Liver (tissue), 8 donors: ENCODE measurements at regions not wholly inside any gene's neighbourhood (a gene's known extent, or its start where the extent isn't known, plus 50 kb on each side); places are given as distances from the start of the nearest gene placed in this dataset.
A peak's percentile ranks its signal among the peaks of the same experiment; 100 is the strongest.

Experiments used
- DNase-seq: peaks from one replicate; pipeline ENCODE4 v3.0.0-alpha.2; 2017; ENCODE audit warnings: low spot score
- H3K27ac ChIP-seq, 2 donors: one replicate each; pipeline ENCODE4 v1.7.0; 2013; ENCODE audit warnings: inconsistent platforms in 2 of 2, low read length in 2 of 2, control low read depth in 1 of 2, low read depth in 1 of 2, mild to moderate bottlenecking in 1 of 2
- H3K27me3 ChIP-seq, 4 donors: one replicate each; pipeline versions ENCODE4 v1.6.1 to v1.7.0; 2013; ENCODE audit warnings: low read length in 3 of 4, inconsistent platforms in 1 of 4, mild to moderate bottlenecking in 1 of 4, moderate library complexity in 1 of 4; ENCODE audit not compliant: control insufficient read depth in 4 of 4, insufficient read depth in 4 of 4
- H3K36me3 ChIP-seq, 4 donors: one replicate each; pipeline versions ENCODE4 v1.6.1 to v1.7.0; 2013; ENCODE audit warnings: low read length in 3 of 4, mild to moderate bottlenecking in 3 of 4, low read depth in 1 of 4, moderate library complexity in 1 of 4; ENCODE audit not compliant: control insufficient read depth in 4 of 4, insufficient read depth in 3 of 4
- H3K4me1 ChIP-seq, 4 donors: one replicate each; pipeline versions ENCODE4 v1.6.1 to v1.7.0; 2013; ENCODE audit warnings: low read length in 3 of 4, mild to moderate bottlenecking in 3 of 4, moderate library complexity in 1 of 4; ENCODE audit not compliant: control insufficient read depth in 4 of 4, insufficient read depth in 4 of 4
- H3K4me3 ChIP-seq, 3 donors: one replicate each; pipeline versions ENCODE4 v1.6.1 to v1.7.0; 2013; ENCODE audit warnings: low read length in 3 of 3, control low read depth in 1 of 3, low read depth in 1 of 3, mild to moderate bottlenecking in 1 of 3
- H3K9ac ChIP-seq, 2 donors: one replicate each; pipeline ENCODE4 v1.7.0; 2013; ENCODE audit warnings: low read length in 2 of 2, mild to moderate bottlenecking in 2 of 2, moderate library complexity in 2 of 2, control low read depth in 1 of 2, low read depth in 1 of 2
- H3K9me3 ChIP-seq, 4 donors: one replicate each; pipeline versions ENCODE4 v1.6.1 to v1.7.0; 2013; ENCODE audit warnings: low read length in 3 of 4; ENCODE audit not compliant: control insufficient read depth in 4 of 4
- ATF3 ChIP-seq: IDR thresholded peaks from 2 replicates; pipeline ENCODE4 v1.6.1; 2016; ENCODE audit warnings: antibody characterized with exemption
- CTCF ChIP-seq: fragments of 150-350 bp; IDR thresholded peaks from 2 replicates; pipeline ENCODE4 v1.5.1; 2017; ENCODE audit warnings: improper control_type of control experiment, low read depth, low read length; ENCODE audit not compliant: missing input control
- EGR1 ChIP-seq, 2 donors: IDR thresholded peaks; 2 replicates each; pipeline ENCODE4 v1.6.1; 2016 to 2018; ENCODE audit warnings: antibody characterized with exemption in 2 of 2, low read depth in 2 of 2
- FOXA1 ChIP-seq: IDR thresholded peaks from 2 replicates; pipeline ENCODE4 v1.6.1; 2016; ENCODE audit warnings: antibody characterized with exemption
- FOXA2 ChIP-seq: IDR thresholded peaks from 2 replicates; pipeline ENCODE4 v1.6.1; 2016; ENCODE audit warnings: antibody characterized with exemption
- GABPA ChIP-seq, 2 donors: IDR thresholded peaks in 1 of 2; conservative IDR thresholded peaks in 1 of 2; 2 replicates each; pipeline ENCODE4 v1.6.1; 2016; ENCODE audit warnings: antibody characterized with exemption in 2 of 2, mild to moderate bottlenecking in 1 of 2, moderate library complexity in 1 of 2
- HNF4A ChIP-seq, 2 donors: conservative IDR thresholded peaks; 2 replicates each; pipeline ENCODE4 v1.6.1; 2016; ENCODE audit warnings: antibody characterized with exemption in 2 of 2, mild to moderate bottlenecking in 2 of 2
- HNF4G ChIP-seq: IDR thresholded peaks from 2 replicates; pipeline ENCODE4 v1.6.1; 2016; ENCODE audit warnings: antibody characterized with exemption
- MAX ChIP-seq: IDR thresholded peaks from 2 replicates; pipeline ENCODE4 v1.6.1; 2016; ENCODE audit warnings: antibody characterized with exemption
- NR2F2 ChIP-seq: IDR thresholded peaks from 2 replicates; pipeline ENCODE4 v1.6.1; 2016; ENCODE audit warnings: antibody characterized with exemption
- RAD21 ChIP-seq, 2 donors: IDR thresholded peaks; 2 replicates each; pipeline ENCODE4 v1.6.1; 2016; ENCODE audit warnings: antibody characterized with exemption in 2 of 2, mild to moderate bottlenecking in 2 of 2
- REST ChIP-seq: IDR thresholded peaks from 2 replicates; pipeline ENCODE4 v1.6.1; 2016; ENCODE audit warnings: antibody characterized with exemption, mild to moderate bottlenecking
- RXRA ChIP-seq, 2 donors: IDR thresholded peaks; 2 replicates each; pipeline ENCODE4 v1.6.1; 2017 to 2018; ENCODE audit warnings: antibody characterized with exemption in 2 of 2, mild to moderate bottlenecking in 1 of 2
- SP1 ChIP-seq: IDR thresholded peaks from 2 replicates; pipeline ENCODE4 v1.6.1; 2018; ENCODE audit warnings: antibody characterized with exemption, mild to moderate bottlenecking
- TAF1 ChIP-seq: conservative IDR thresholded peaks from 2 replicates; pipeline ENCODE4 v1.6.1; 2016; ENCODE audit warnings: antibody characterized with exemption, mild to moderate bottlenecking
- YY1 ChIP-seq: IDR thresholded peaks from 2 replicates; pipeline ENCODE4 v1.6.1; 2016; ENCODE audit warnings: antibody characterized with exemption, mild to moderate bottlenecking
- ZBTB33 ChIP-seq: IDR thresholded peaks from 2 replicates; pipeline ENCODE4 v1.6.1; 2016; ENCODE audit warnings: antibody characterized with exemption
- WGBS: extraction: QIAGEN DNeasy Blood & Tissue Kit; methylation state at CpG from one replicate; pipeline ENCODE4 v1.1.7; 2013; 5-methylcytosine and 5-hydroxymethylcytosine counted together
- donor health status: healthy.
- donor health status: healthy.
- donor health status: healthy.
- donor health status: healthy.
- donor health status: healthy.

GRCh38 chr11:10930224-10930971 lies 72.5 kb upstream of the ZBED5 start:
- peak overlapping the region; percentile 54 to 70 for H3K27ac ChIP-seq
- H3K4me1 ChIP-seq, result peaks cover 0 to 28% (median 20%) of the 10 kb centered on the region in 4 donors
- H3K9ac ChIP-seq, result peak overlapping the region in 1 of 2 donors; percentile 13
- H3K36me3 ChIP-seq, result no peaks in the 10 kb centered on the region
- TF ChIP-seq YY1 (no peak), MAX (no peak), GABPA (IDR thresholded peaks at IDR 0.05 in 1 of 2, conservative IDR thresholded peaks at IDR 0.05 in 1 of 2) (no peak), ATF3 (no peak), NR2F2 (no peak), FOXA1 (no peak), FOXA2 (no peak), ZBTB33 (no peak), CTCF (no peak), SP1 (no peak), RXRA (IDR thresholded peaks at IDR 0.05) (no peak), HNF4G (no peak), REST (no peak), TAF1 (no peak), RAD21 (IDR thresholded peaks at IDR 0.05) (no peak), HNF4A (conservative IDR thresholded peaks at IDR 0.05) (no peak), EGR1 (IDR thresholded peaks at IDR 0.05; ENCODE audit: low read depth in 2 of 2) (no peak)
- H3K27me3 ChIP-seq, result peaks cover 0 to 4% (median 1%) of the 10 kb centered on the region in 4 donors
- DNase-seq, result no peak
- 8% methylated on average over 35 of the region's 35 CpGs for WGBS
- H3K4me3 ChIP-seq, result peak overlapping the region in 2 of 3 donors; percentile 47 to 71
- no peaks in the 10 kb centered on the region for H3K9me3 ChIP-seq
